GM13977 (cell line): ENCODE measurements at regions not wholly inside any gene's neighbourhood (a gene's known extent, or its start where the extent isn't known, plus 50 kb on each side); places are given as distances from the start of the nearest gene placed in this dataset.

Experiments used
- DNase-seq: peaks from one replicate; pipeline ENCODE4 v3.0.0; 2012; ENCODE audit warnings: low spot score
- CTCF ChIP-seq: IDR thresholded peaks from 2 replicates; pipeline ENCODE4 v1.5.1; 2012; ENCODE audit warnings: mild to moderate bottlenecking, control low read depth; ENCODE audit not compliant: insufficient read depth; ENCODE audit errors: extremely low read depth, missing control alignments
- in situ Hi-C: fragments of 300-500 bp; cut with MboI; formaldehyde crosslinking; loops from one replicate; pipeline ENCODE4 v1.12.0; 2022; ENCODE audit warnings: low sequenced_read_pairs, low pct_unique_long_range_greater_than_20kb, mixed read lengths, inconsistent platforms; ENCODE audit not compliant: unreplicated experiment

GRCh38 chr6:23224540-23224939, 655.2 kb downstream of the HDGFL1 start:
- in situ Hi-C loops = no loop called here

GRCh38 chr6:23228439-23229024, 659.2 kb downstream of the HDGFL1 start:
- in situ Hi-C loops = no loop called here

More at GRCh38 chr6:23224540-23224939, 655.2 kb downstream of the HDGFL1 start:
- no peak for TF ChIP-seq CTCF
- no peak for DNase-seq

GRCh38 chr6:23243854-23244253, 674.5 kb downstream of the HDGFL1 start:
- in situ Hi-C loops = no loop called here
- no peak for DNase-seq
- no peak for TF ChIP-seq CTCF

More at GRCh38 chr6:23228439-23229024, 659.2 kb downstream of the HDGFL1 start:
- TF ChIP-seq CTCF = no peak
- DNase-seq = no peak

GRCh38 chr6:23244300-23244699, 674.9 kb downstream of the HDGFL1 start:
- no peak for DNase-seq
- no peak for TF ChIP-seq CTCF
- in situ Hi-C loops = no loop called here

- DNase-seq = no peak
- no peak for TF ChIP-seq CTCF
- in situ Hi-C loops = no loop called here
Observed at GRCh38 chr6:23245572-23245971, 676.2 kb downstream of the HDGFL1 start.

- no peak for DNase-seq
- no peak for TF ChIP-seq CTCF
- in situ Hi-C loops = no loop called here
Observed at GRCh38 chr6:23246896-23247295, 677.5 kb downstream of the HDGFL1 start.
